Left kidney (tissue), 1 donor: ENCODE measurements at regions not wholly inside any gene's neighbourhood (a gene's known extent, or its start where the extent isn't known, plus 50 kb on each side); places are given as distances from the start of the nearest gene placed in this dataset.

Experiments
- DNase-seq: peaks from one replicate; pipeline ENCODE4 v3.0.0-alpha.2; 2013

DNA sequence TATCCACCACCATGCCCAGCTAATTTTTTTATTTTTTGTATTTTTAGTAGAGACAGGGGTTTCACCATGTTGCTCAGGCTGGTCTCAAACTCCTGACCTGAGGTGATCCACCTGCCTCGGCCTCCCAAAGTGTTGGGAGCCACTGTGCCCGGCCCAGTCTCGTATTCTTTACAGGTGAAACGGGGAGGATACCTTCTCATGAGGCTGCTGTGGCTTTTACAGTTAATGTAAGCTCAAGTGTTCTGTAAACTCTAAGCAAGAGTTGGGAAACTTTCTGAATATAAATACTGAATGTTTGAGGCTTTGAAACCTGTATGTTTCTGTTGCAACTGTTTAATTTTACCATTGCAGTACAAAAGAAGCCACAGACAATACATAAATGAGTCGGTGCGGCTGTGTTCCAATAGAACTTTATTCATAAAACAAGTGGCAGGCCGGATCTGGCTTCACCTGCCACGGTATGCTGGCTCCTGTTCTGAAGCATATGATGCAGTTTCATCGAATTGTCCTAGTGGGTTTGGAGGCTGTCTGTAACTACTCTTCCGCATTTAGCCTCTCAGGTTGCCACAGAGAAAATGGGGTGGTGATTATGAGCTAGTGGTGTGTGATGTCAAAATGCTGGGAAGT is 192.5 kb upstream of the ZFP64 start:
- no peak for DNase-seq

DNA sequence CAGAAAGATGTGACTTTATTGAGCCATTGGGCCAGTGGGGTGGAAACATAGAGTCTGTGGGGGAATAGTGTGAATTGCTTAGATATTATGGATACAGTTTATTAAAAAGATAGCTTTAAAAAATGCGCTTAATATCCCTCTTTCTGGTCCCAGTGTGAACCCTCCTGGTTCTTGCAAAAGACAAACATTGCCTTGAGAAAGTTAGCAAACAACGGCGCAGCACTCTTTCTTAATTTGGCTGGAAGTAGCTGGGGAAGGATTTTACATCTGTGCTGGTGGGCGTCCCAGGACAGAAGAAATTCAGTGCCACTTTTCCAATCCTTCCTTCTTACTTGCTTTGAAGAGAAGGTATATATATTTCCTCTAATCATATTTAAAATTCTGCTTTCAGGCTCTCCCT is 191.4 kb upstream of the ZFP64 start:
- DNase-seq: no peak

DNA sequence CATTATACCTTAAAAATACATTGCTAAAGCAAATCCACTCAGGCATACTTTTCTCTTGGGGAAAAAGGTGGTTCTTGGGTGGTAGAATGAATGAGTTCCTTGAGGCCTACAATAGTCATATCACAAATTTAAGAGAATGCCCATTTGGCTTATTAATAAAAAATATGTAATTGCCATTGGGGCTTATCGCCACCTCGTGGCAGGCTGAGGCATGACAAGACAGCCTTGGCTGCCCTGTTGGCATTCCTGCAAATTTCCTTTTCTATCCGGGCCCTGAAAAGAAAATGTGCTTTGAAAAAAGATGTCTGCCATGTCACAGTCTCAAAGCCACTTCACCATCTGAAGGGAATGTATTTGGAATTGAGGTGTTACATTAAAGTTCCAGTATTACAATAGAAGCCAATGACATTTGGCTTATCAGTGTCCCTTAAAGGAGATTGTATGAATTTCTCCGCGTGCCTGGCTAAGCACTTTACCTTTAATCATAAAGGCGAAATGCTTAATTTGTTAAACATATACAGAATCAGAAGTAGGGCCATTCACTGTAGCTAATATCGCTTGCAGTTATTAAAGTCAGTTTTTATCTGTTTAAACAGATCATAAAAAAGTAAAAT is 188.3 kb upstream of the ZFP64 start:
- DNase-seq: peak; percentile 10

GRCh38 chr20:52372169-52372568 is 180.6 kb upstream of the ZFP64 start:
- no peak for DNase-seq

- no peak for DNase-seq
Measured at GRCh38 chr20:52365688-52366087, 174.1 kb upstream of the ZFP64 start.

- no peak for DNase-seq
Measured at GRCh38 chr20:52364405-52364804, 172.8 kb upstream of the ZFP64 start.

GRCh38 chr20:52361650-52362049 is 170.1 kb upstream of the ZFP64 start:
- no peak for DNase-seq

DNA sequence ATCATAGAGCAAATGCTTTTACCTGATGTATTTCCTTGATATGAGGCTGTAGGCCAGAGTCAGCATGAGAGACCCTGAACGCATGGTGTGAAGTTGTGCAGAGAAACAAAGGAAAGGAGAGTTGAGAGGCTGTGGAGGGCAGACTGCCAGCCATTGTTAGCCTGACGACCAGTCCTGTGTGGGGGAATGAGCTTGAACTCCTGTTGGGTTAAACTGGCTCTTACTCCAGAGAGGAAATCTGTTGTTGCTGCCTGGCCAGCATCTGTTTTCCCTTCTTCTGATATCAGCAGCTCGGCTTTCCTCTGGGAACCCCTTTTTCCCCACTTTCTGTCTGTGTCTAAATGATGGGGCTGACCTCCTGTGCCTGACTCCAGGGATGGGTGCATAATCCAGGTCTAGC is 158.2 kb upstream of the ZFP64 start:
- DNase-seq: no peak

DNA sequence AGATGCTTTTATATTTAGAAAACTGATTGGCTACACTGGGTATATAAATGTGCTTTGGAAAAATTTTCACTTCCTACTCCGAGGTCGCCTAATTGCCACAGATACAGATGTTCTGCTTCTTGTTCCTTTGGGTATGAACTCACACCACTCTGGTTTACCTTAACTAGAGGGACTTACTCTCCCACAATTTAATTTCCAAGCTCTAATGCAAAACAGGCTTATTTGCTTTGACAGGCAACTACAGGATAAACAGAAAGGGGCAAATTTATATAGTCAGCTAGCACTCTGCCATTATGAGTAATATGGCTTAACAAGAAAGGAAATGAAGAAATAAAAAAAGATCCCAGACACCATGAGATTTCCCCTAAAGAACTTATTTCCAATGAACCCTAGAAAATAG is 156.9 kb upstream of the ZFP64 start:
- DNase-seq: no peak

GRCh38 chr20:52346797-52347196 is 155.2 kb upstream of the ZFP64 start:
- no peak for DNase-seq

GRCh38 chr20:52342913-52343312 is 151.3 kb upstream of the ZFP64 start:
- DNase-seq: no peak

DNA sequence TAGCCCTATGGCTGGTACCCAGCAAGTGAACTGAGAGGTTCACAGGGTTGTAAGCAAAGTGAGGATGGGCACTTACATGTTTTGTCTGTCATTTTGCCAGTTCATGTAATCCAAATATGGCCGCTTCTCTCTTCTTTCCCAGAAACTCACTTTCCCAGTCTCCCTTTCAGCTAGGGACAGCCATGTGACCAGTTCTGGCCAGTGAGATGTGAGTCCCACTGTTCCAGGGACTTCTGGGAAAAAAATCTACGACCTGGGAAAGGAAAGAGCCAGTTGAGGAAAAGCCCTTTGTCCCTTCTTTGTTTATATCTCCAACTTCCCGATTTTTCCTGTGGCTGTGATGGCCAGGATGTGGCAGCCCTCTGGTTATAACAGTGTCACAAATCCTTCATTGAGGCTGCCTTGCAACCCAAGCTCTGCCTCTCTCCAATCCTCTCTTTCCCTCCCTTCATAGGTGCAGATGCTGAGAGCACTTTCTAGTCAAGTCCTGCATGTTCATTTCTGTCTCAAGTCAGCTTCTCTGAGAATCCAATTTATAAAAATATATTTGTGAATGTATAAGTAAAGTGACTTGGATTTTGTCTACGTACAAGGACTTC is 148.6 kb upstream of the ZFP64 start:
- no peak for DNase-seq

GRCh38 chr20:52332649-52333250 is 141.2 kb upstream of the ZFP64 start:
- DNase-seq: no peak

DNA sequence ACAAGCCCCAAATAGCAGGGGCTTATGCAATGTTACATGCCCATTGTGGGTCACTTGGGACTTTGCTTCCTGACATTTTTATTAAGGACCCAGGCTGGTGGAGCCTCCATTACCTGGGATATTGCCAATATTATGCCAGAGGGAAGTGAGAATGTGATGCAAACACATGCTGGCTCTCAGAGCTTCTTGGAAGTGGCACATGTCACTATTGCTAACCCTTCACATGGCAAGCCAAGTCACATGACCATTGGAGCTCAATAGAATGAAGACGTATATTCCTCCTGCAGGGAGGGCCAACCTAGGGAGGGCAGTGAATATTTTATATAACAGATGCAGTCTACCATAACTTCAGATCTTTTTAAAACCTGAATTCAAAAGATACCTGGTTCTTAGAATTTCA is 140.7 kb upstream of the ZFP64 start:
- DNase-seq: no peak

DNA sequence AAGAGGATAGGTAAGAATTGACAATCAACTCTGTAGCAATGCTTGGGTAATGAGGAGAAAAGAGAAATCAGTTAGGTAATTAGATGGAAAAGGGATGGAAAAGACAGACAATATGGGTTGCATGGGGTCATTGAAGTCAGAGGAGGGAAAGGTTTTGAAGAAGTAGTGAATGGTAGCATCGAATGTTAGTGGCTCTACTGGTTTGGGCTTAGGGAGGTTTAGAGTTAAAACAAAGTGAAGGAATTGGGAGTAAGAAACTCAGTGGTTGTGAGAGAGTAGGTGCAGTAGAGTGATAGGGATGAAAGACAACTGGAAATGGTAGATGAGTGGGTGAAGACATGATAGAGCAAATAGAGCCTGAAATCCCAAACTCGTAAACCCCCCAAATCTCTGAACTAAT is 140.1 kb upstream of the ZFP64 start:
- no peak for DNase-seq

GRCh38 chr20:52321396-52321795 is 129.8 kb upstream of the ZFP64 start:
- DNase-seq: no peak

DNA sequence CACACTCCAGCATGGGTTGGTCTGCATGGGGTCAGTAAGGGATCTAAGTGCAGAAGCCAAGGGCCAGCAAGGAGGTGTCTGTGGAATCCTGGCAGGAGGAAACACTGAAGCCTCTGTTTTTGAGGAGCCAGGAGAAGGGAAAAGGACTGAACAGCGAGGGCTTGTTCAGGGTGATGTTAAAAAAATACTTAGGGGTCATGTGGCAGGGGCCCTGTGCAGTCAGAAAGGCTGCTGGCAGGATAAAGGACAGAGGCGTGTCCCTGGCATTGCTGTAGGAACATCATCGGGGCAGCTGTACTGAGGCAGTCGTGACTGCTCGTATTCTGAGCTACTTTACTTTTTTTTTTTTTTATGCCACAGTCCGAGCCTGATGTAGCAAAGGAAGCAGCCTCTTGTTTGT is 127.1 kb upstream of the ZFP64 start:
- no peak for DNase-seq

- peak; percentile 51 for DNase-seq
Measured at GRCh38 chr20:52313341-52313963, 121.9 kb upstream of the ZFP64 start.

DNA sequence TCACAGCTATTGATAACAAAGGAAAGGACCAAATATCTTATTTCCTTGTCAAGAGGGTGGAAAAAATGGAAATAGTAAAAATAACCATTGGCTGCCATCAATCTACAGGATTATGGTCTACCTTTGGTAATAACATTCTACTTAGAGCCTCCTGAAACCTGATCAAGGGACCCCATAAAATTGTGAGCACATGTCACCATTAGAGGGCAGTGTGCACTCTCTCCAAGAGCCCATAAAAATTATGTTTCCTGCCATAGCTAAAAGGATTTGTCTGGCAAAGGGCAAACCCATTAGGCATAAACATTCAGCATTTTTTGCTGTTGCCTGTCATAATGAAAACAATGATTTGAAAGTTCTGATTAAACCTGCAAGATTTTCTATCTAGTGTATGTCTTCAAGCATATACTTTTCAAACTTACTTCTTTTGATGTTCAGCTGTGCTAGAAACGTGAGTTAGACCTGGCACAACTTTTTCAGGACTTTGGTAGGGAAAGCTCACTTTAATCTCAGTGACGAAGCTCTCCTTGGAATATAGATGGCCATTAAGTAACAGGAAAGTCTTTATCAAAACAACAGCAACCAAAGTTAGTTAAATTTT is 120.7 kb upstream of the ZFP64 start:
- DNase-seq: peak; percentile 79

DNA sequence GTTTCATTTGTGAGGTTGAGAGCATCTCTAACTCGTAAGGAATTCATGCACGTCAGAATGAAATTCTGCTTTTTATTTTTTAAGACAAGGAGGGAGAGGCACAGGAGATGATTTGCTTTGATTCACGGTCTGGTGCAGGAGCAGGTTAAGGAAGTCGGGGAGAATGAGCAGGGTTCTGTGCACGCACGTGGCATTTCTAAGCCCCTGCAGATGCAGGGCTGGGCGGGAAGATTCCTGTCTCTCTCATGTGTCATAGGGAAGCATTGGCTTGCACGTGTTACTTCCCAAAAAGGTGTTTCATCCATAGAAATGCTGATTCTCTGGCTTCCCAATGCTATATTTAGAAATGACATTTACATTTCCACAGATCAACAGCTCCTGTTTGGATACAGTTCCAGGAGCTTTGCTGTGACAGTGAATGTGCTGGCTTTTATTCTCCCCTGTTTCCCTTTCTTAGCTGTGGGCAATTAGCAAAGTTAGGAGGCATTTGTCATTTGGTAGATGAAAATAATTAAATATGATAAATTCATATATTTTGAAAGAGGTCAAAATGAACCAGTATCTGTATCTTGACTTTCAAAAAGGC is 119.7 kb upstream of the ZFP64 start:
- no peak for DNase-seq

DNA sequence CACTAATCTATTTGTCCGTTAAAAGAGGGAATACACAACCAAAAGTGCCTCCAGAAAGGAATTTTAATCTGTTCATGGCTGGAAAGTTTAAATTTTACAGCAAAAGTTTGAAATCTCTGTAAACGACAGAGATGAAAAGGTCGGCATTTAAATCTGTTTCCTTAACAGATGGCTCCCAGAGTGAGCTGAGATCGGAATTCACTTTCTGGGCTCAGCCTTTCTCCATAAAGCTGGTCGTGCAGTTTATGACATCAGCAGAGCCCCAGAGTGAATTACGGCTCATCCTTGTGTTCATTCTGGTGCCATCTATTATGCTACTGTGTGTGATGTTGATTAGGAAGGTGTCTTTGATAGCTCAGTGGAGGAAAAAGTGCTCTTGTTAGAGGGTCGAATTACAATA is 117.6 kb upstream of the ZFP64 start:
- DNase-seq: no peak

- no peak for DNase-seq
Measured at GRCh38 chr20:52306477-52306876, 114.9 kb upstream of the ZFP64 start.
